ENCODE measurements at regions not wholly inside any gene's neighbourhood (a gene's known extent, or its start where the extent isn't known, plus 50 kb on each side); places are given as distances from the start of the nearest gene placed in this dataset.
"Not testable (repeated sequence)": the region's sequence is repeated elsewhere in the genome, so short reads cannot be mapped to it uniquely, and the experiment has no call there.

- TF ChIP-seq CTCF (conservative IDR thresholded peaks at IDR 0.05; ENCODE audit: low read depth, low read length), result no peak
- no peak for DNase-seq (ENCODE audit: low read depth)
- no peak overlapping the region for H3K4me3 ChIP-seq (ENCODE audit: low read depth, low read length)
Measured at GRCh38 chr6:74357321-74357720, 661.3 kb downstream of the CD109 start.

DNA sequence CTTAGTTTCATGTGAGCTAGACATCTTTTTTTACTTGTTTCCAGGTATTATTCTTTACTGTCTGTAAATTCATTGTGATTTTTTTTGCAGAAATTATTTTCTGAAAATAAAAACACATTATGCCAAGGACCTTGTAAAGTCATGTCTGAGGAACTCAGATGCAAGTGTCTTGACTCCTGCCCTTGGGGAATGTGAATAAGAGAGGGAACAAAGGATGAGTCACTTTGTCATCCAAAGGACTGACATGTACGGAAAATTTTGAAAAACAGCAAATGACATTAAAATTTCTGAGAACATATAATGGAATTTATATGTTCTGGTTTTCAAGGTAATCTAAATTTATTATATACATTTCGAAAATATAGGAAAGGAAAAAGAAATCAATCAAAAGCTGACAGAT lies 660.4 kb downstream of the CD109 start:
- no peak for DNase-seq (ENCODE audit: low read depth)
- no peak for TF ChIP-seq CTCF (conservative IDR thresholded peaks at IDR 0.05; ENCODE audit: low read depth, low read length)
- no peak overlapping the region for H3K4me3 ChIP-seq (ENCODE audit: low read depth, low read length)

DNA sequence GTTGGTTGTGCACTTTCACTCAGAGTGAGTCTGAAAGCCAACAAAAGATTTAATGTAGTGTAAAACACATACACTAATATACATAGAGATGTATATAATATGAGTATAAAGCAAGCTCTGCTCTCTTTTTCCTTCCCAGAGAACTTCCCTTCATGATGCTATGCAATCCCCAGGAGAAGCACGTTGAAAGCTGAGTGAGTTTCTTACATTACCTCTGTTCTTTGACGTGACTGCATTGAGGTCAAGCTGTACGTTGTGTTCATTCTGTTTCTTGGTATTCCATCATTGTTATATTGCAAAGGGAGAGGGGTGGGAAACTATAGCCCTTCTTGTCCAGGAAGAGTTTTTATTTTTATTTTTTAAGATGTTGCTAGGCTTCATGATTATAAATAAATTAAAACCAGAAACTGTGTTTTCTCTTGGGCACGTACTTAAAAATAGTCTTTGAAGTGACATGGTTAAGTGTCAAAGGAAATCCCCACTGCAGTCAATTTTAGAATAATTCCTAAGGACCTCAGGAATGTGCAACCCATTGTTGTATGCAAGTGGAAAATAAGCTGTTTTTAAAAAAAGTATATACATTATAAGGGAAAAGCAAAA lies 651.0 kb downstream of the CD109 start:
- H3K4me3 ChIP-seq (ENCODE audit: low read depth, low read length), result no peak overlapping the region
- TF ChIP-seq CTCF (conservative IDR thresholded peaks at IDR 0.05; ENCODE audit: low read depth, low read length), result no peak
- DNase-seq (ENCODE audit: low read depth), result no peak

- TF ChIP-seq CTCF (conservative IDR thresholded peaks at IDR 0.05; ENCODE audit: low read depth, low read length), result peak; percentile 47
- no peak for DNase-seq (ENCODE audit: low read depth)
- no peak overlapping the region for H3K4me3 ChIP-seq (ENCODE audit: low read depth, low read length)
Measured at GRCh38 chr6:74343804-74344203, 647.8 kb downstream of the CD109 start.

DNA sequence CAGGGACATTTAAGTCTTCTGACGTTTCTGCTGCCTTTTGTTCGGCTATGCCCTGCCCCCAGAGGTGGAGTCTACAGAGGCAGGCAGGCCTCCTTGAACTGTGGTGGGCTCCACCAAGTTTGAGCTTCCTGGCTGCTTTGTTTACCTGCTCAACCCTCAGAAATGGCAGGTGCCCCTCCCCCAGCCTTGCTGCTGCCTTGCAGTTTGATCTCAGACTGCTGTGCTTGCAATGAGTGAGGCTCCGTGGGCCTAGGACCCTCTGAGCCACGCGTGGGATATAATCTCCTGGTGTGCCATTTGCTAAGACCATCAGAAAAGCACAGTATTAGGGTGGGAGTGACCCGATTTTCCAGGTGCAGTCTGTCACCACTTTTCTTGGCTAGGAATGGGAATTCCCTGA lies 647.3 kb downstream of the CD109 start:
- DNase-seq (ENCODE audit: low read depth); H3K4me3 ChIP-seq (ENCODE audit: low read depth, low read length): not testable (repeated sequence)

DNA sequence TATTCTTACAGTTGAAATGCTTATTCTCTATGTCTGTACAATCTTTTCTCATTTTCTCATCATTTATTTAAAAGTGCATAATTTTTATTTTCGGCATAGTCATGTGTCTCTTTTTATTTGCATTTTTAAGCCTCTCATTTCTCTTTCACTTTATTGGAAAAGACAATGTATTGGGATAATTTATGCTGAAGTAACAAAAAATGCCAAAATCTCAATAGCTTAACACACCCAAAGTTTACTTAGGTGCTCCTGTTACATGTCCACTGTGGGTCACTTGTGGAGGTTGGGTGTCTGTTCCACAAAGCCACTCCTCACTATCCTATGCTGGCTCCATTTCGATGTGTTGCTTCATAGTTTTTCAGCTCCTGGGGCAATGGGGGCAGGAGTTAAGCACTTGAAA lies 638.7 kb downstream of the CD109 start:
- no peak for DNase-seq (ENCODE audit: low read depth)
- TF ChIP-seq CTCF (conservative IDR thresholded peaks at IDR 0.05; ENCODE audit: low read depth, low read length), result no peak
- H3K4me3 ChIP-seq (ENCODE audit: low read depth, low read length), result no peak overlapping the region

DNA sequence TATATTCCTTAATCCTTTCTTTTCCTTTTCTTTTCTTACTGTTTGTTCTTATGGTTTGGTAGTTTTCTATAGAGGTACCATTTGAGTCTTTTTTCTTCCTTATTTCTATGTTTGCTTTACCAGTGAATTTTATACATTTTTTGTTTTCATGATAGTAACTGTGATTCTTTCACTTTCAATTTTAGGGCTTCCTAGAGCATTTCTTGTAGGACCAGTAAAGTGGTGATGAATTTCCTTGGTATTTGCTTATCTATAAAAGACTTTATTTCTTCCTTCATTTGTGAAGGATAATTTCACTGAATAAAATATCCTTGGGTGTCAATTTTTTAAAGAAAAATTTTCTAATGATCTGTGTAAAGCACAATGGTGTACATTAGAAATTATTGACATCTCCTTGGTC lies 637.4 kb downstream of the CD109 start:
- DNase-seq (ENCODE audit: low read depth), result no peak
- TF ChIP-seq CTCF (conservative IDR thresholded peaks at IDR 0.05; ENCODE audit: low read depth, low read length), result no peak

More for the DNA sequence above, 637.4 kb downstream of the CD109 start:
- H3K4me3 ChIP-seq (ENCODE audit: low read depth, low read length), result no peak overlapping the region
